ENCODE measurements at regions not wholly inside any gene's neighbourhood (a gene's known extent, or its start where the extent isn't known, plus 50 kb on each side); places are given as distances from the start of the nearest gene placed in this dataset.

DNA sequence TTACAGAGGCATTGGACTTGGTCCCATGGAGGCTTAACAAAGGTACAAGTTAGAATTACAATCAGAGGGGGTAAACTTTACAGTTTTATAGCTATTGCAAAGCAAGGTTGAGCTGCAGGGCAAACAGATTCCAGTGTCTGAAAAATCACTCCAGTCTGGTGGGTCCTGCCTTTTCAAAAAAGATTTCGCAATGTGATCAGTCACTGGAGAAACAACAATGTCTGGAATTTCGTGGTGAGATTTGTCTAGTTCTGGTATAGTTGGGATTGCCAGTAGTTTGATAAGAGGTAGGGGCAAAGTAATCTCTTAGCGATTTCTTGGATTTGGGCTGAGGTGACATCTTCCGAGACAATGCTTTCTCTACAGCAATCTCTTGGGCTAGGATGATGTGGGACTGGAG lies 1198.2 kb upstream of the PCDH9 start:
- Histone ChIP-seq H3K4me1 (no peaks in the 10 kb centered on the region), H3K9me3 (no peaks in the 10 kb centered on the region), H3K27me3 (no peaks in the 10 kb centered on the region), H3K4me3 (no peak overlapping the region), H3K36me3 (no peaks in the 10 kb centered on the region), H3K27ac (no peak overlapping the region)
- intact Hi-C loops (cut with DNase I; ENCODE audit: low total_unique reads) (no loop called here), in situ Hi-C loops (cut with MboI; ENCODE audit: low pct_ligation_motif_present in 1 of 4, low pct_unique_long_range_greater_than_20kb in 1 of 4, low sequenced_read_pairs in 3 of 4) (no loop called here)
- DNase-seq: no peak
- TF ChIP-seq EP300 (IDR thresholded peaks at IDR 0.05; ENCODE audit: low read depth) (no peak), POLR2A (IDR thresholded peaks at IDR 0.05) (no peak), POLR2AphosphoS5 (IDR thresholded peaks at IDR 0.05) (no peak), CTCF (IDR thresholded peaks at IDR 0.05) (no peak)
- WGBS, 2 donors (ENCODE audit: low coverage in 1 of 2): 40 to 77% methylated on average over 1 to 4 of the region's 4 CpGs

GRCh38 chr13:68417801-68418200 lies 1187.7 kb upstream of the PCDH9 start:
- no peak for DNase-seq
- WGBS, 2 donors (ENCODE audit: low coverage in 1 of 2): 21 to 23% methylated on average over 3 of the region's 3 CpGs
- in situ Hi-C loops (cut with MboI; ENCODE audit: low pct_ligation_motif_present in 1 of 4, low pct_unique_long_range_greater_than_20kb in 1 of 4, low sequenced_read_pairs in 3 of 4): no loop called here

GRCh38 chr13:68410007-68410406 lies 1179.9 kb upstream of the PCDH9 start:
- no peaks in the 10 kb centered on the region for H3K36me3 ChIP-seq
- no peak for DNase-seq
- no peak overlapping the region for H3K27ac ChIP-seq
- no peak for TF ChIP-seq EP300 (IDR thresholded peaks at IDR 0.05; ENCODE audit: low read depth)
- TF ChIP-seq CTCF (IDR thresholded peaks at IDR 0.05): no peak
- TF ChIP-seq POLR2AphosphoS5 (IDR thresholded peaks at IDR 0.05): no peak
- TF ChIP-seq POLR2A (IDR thresholded peaks at IDR 0.05): no peak
- intact Hi-C loops (cut with DNase I; ENCODE audit: low total_unique reads): no loop called here
- no peaks in the 10 kb centered on the region for H3K4me1 ChIP-seq
- H3K9me3 ChIP-seq: no peaks in the 10 kb centered on the region
- no peaks in the 10 kb centered on the region for H3K27me3 ChIP-seq
- in situ Hi-C loops (cut with MboI; ENCODE audit: low pct_ligation_motif_present in 1 of 4, low pct_unique_long_range_greater_than_20kb in 1 of 4, low sequenced_read_pairs in 3 of 4): no loop called here
- no peak overlapping the region for H3K4me3 ChIP-seq
- 90 to 97% methylated on average over 1 of the region's 1 CpG for WGBS, 2 donors (ENCODE audit: low coverage in 1 of 2)

More at GRCh38 chr13:68417801-68418200, 1187.7 kb upstream of the PCDH9 start:
- H3K4me3 ChIP-seq: no peak overlapping the region
- no peaks in the 10 kb centered on the region for H3K27me3 ChIP-seq
- no peak for TF ChIP-seq POLR2AphosphoS5 (IDR thresholded peaks at IDR 0.05)
- TF ChIP-seq POLR2A (IDR thresholded peaks at IDR 0.05): no peak
- no peak for TF ChIP-seq CTCF (IDR thresholded peaks at IDR 0.05)
- no peak for TF ChIP-seq EP300 (IDR thresholded peaks at IDR 0.05; ENCODE audit: low read depth)
- no peaks in the 10 kb centered on the region for H3K36me3 ChIP-seq
- intact Hi-C loops (cut with DNase I; ENCODE audit: low total_unique reads): no loop called here
- no peaks in the 10 kb centered on the region for H3K4me1 ChIP-seq
- no peak overlapping the region for H3K27ac ChIP-seq
- H3K9me3 ChIP-seq: no peaks in the 10 kb centered on the region

DNA sequence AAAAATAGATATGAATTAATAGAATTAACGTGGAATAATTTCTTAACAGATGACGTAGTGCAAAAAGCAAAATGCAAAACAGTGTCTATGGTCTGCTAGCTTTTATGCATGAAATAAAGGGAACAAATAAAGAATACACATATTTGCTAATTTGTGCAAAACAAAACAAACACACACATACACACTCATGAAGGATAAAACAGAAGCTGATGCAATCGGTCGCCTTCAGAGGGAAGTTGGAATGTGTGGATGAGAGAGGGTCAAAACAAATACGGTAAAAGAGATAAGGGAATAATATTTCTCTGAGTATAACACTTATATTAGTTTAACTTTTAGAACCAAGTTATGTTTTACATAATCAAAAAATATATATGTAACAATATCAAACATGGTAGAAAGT lies 1160.9 kb upstream of the PCDH9 start:
- Histone ChIP-seq H3K4me3 (no peak overlapping the region), H3K9me3 (no peaks in the 10 kb centered on the region), H3K36me3 (no peaks in the 10 kb centered on the region), H3K27me3 (no peaks in the 10 kb centered on the region), H3K4me1 (no peaks in the 10 kb centered on the region), H3K27ac (no peak overlapping the region)
- DNase-seq: no peak
- in situ Hi-C loops (cut with MboI; ENCODE audit: low pct_ligation_motif_present in 1 of 4, low pct_unique_long_range_greater_than_20kb in 1 of 4, low sequenced_read_pairs in 3 of 4) (no loop called here), intact Hi-C loops (cut with DNase I; ENCODE audit: low total_unique reads) (no loop called here)
- WGBS, 2 donors (ENCODE audit: low coverage in 1 of 2): 85 to 90% methylated on average over 5 of the region's 5 CpGs
- TF ChIP-seq CTCF (IDR thresholded peaks at IDR 0.05) (no peak), POLR2A (IDR thresholded peaks at IDR 0.05) (no peak), EP300 (IDR thresholded peaks at IDR 0.05; ENCODE audit: low read depth) (no peak), POLR2AphosphoS5 (IDR thresholded peaks at IDR 0.05) (no peak)

All from transverse colon (tissue), 4 donors.